COR-L47 (cell line): ENCODE measurements at regions not wholly inside any gene's neighbourhood (a gene's known extent, or its start where the extent isn't known, plus 50 kb on each side); places are given as distances from the start of the nearest gene placed in this dataset.
"Not testable (repeated sequence)": the region's sequence is repeated elsewhere in the genome, so short reads cannot be mapped to it uniquely, and the experiment has no call there.

Source experiments
- DNase-seq: peaks from one replicate; lab custom pipeline; 2025; lab: John Stamatoyannopoulos, UW

DNA sequence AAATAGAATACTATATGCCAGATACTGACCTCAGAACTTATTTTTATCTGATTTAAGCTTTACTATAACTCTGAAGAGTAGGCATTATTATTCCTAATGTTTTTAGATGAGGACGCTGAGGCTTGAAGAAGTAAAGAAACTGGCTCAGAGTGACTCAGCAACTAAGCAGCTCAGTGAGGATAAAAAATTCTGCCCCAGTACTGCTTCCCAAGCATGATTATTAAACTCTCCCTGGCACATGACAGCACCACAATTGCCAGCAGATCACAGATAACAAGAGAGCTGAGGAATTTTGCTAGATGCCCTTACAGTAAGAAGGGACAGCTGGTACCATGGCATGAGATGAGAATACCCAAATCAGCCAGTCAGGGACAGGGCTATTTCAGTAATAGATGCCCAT is 219.4 kb downstream of the NKX6-1 start:
- no peak for DNase-seq

DNA sequence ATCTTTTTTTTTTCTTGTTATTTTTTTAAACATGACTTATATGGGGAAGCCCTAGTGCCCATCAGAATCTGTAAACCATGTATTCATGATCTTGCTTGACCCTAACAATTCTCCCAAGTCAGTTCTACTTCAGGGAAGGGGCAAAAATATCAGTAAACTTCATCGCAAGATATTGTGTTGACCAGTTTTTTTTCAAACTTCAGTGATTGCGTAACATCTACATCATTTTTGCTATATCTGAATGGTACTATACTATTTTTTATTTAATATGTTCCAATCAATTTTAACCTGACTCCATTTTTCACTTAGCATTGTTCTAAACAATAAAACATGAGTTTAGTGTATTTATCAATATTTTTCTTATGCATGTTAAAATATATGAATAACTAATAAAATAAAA is 221.2 kb downstream of the NKX6-1 start:
- DNase-seq = no peak

DNA sequence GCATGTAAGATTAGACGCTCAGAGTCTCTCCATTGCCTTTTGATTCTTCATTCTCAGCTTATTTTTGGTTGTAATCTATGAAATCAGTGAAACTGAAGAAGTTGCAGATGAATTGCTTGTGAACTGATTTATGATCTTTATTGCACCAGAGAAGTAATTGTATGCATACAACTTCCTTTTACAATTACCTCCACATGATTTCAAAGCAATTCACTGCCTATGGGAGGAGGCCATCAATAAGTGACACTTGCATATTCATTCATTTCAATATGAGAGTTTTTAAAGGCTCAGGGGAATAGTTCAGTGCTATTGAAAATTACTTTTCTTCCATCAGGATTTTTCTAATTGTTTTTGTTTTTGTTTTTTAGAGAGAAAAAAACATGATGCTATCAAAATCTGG is 222.3 kb downstream of the NKX6-1 start:
- no peak for DNase-seq

DNA sequence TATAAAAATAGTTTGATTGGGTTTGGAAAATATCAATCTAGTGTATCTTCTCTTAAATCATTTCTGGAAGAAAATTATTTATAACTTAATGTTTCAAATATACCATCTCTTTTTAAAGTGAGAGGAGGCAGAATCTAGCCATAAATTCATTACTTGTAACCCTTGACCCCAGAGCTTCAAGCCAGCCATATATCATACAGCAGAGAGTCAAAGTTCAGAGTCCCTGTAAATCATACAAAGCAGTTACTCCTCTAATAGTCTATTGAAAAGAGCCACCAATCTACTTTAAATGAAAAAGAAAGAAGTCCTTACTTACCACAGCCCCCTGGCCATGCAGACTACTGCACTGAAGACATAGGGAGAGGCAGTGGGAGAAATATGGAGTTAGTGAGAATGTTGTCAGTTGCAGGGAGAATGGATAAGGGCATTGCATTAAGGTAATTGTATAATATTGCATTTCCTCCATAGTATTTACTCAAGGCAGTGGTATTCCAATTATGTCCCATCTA is 229.5 kb downstream of the NKX6-1 start:
- DNase-seq = no peak

DNA sequence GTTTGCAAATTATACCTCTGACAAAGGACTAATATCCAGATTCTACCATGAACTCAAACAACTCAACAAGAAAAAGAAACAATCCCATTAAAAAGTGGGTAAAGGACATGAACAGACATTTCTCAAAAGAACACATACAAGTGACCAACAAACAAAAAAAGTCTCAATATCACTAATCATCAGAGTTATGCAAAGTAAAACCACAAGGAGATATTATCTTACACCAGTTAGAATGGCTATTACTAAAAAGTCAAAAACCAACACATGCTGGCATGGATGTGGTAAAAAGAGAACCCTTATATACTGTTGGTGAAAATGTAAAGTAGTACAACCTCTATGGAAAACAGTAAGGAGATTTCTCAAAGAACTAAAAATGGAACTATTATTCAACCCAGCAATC is 234.4 kb downstream of the NKX6-1 start:
- DNase-seq = no peak

DNA sequence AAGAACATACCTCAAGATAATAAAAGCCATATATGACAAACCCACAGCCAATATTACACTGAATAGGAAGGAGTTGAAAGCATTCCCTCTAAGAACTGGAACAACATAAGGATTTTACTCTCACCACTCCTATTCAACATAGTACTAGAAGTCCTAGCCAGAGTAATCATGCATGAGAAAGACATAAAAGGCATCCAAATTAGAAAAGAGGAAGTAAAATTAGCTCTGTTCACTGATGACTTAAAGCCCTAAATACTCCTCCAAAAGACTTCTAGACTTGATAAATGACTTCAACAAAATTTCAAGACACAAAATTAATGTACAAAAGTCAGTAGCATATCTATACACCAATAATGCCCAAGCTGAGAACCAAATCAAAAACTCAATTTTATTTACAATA is 235.7 kb downstream of the NKX6-1 start:
- no peak for DNase-seq

DNA sequence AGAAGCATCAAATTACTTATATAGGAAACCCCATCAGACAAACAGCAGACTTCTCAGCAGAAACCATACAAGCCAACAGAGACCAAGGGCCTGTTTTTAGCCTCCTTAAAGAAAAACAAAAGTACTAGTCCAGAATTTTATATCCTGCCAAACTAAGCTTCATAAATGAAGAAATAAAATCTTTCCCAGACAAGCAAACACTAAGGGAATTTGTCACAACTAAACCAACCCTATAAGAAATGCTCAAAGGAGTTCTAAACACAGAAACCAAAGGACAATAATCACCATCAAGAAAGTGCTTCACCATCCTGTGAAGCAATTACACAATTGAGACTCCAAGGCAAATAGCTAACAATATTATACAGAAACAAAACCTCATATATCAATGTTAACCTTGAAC is 238.6 kb downstream of the NKX6-1 start:
- no peak for DNase-seq

DNA sequence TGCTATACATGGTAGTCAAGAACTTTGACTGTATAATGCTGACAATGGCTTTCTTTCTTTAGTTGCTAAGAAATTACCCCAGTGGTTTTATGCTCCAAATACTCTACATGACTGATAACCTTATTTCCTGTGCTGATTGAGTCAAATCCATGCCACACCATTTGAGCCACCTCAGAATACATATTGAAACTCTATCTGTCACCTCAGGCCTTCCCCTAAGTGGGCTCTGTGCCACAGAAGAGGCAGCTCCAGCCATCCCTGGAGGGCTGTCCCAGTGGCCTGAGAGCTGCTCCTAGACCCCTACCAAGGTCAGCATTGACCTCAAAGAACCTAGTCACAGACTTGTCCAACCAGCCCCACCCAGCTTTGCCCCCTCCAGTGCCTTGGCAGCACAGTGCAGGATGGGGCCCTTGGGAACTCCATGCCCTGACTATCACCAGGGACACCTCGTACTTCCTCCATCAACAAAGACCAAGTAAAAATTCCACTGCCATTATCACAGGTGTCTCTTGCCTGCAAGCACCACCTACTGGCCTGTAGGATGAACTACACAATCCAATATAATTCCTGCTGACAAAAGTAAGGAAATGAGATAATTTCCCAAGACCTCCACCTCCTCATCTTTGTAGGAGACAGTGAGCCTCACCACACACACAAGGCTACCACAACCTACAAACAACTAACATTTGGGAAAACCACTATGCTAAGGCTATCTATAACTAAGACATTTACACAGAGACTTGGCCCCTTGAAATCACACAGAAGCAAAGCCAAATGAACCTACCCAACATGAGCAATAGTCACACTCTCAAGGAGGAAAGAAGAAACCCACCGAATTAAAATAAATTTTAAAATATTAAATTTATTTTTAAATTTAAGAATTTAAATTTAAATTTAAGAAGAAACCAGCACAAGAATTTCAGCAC is 239.9 kb downstream of the NKX6-1 start:
- peak; percentile 4 for DNase-seq

DNA sequence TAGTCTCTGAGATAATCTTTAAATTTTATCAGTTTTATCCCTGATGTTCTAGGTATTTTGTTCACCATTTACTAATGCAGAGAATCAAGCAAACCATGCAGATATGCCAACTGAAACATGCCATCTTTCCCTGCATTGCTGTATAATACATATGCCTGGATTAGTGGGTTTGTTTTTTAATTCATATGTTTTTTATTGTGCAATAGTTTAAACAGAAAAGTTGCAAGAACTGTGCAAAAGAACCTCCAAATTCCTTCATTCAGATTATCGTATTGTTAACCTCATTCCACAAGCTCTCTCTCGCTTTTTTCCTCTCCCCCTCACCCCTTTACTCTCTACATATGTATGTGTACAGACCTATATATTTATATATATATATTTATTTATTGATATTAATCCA is 244.6 kb downstream of the NKX6-1 start:
- DNase-seq = no peak

DNA sequence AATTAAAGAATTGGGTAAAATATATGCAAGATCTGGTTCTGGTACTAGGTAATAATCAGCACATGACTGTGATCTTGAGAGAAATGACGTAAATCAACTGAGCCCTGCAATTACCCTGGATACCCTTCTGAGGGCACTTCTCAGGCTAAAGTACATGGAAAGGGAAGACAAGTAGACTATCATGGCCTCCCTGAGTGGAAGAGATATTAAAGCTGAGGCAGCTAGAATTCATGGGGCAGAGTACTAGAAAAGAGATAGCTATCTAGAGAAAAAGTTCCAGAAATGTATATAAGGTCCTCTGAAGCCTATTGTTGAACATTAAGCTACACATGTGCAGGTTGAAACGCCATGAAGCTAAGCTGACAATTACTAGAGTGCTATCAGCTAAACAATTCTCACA is 249.6 kb downstream of the NKX6-1 start:
- no peak for DNase-seq

DNA sequence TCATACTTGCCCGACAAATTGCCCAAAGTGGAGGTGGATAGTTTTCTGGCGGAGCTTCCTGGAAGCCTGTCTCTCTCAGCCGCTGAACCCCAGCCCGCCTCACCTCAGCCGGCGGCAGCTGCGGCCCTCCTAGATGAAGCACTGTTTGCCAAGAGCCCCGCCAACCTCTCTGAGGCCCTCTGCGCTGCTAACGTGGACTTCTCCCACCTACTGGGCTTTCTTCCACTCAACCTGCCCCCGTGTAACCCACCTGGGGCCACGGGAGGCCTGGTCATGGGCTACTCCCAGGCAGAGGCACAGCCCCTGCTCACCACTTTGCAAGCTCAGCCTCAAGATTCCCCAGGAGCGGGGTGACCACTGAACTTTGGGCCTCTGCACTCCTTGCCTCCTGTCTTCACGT is 254.1 kb downstream of the NKX6-1 start:
- DNase-seq = not testable (repeated sequence)

DNA sequence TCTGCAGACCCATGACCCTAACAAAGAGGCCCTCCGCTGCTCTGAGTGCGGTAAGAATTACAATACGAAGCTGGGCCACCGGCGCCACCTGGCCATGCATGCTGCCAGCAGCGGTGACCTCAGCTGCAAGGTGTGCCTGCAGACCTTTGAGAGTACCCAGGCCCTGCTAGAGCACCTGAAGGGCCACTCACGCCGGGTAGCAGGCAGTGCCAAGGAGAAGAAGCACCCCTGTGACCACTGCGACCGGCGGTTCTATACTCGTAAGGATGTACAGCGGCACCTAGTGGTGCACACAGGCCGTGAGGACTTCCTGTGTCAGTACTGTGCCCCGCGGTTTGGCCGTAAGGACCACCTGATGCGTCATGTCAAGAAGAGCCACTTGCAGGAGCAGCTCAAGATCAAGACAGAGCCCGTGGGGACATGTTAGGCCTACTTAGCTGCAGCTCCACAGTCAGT is 254.7 kb downstream of the NKX6-1 start:
- peak; percentile 4 for DNase-seq

DNA sequence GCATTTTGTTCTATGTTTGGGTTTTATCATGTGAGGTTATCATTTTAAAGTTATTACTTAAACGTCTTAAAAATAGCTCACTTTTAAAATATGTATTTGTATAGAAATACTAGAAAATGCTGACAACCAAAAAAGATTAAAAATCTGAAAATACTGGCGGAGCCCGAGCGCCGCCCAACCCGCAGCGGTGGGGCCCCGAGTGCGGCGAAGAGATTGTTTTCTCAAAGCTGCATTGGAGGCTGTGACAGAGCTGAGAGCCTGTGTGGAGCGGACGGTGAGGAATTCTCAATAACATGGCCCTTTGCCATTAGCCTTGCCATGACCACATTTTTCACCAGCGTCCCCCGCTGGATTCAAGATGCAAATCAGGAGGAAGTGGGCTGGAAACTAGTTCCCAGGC is 255.4 kb downstream of the NKX6-1 start:
- DNase-seq = no peak

DNA sequence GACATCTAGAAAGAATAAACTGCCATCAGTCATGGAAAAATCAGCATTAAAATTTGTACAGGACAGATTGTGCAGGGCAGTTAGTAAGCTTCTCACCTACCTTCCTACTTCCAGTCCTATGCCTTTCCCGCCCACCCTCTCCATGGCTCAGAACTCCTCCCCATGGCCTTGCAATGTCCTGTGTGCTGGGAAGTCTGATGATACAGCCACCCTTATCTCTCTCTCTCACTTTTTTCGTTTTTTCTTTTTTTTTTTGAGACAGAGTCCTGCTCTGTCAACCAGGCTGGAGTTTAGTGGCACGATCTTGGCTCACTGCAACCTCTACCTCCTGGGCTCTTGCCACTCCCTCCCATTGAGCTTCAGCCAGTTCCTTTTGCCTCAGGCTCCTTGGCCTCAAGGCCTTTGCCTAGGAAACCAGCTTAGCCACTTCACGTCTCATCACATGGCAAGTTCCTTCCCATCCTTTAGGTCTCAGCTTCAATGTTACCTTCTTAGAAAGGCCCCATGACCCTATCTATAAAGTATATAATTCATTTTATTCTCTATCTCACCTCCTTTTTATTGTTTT is 259.7 kb downstream of the NKX6-1 start:
- DNase-seq = no peak

DNA sequence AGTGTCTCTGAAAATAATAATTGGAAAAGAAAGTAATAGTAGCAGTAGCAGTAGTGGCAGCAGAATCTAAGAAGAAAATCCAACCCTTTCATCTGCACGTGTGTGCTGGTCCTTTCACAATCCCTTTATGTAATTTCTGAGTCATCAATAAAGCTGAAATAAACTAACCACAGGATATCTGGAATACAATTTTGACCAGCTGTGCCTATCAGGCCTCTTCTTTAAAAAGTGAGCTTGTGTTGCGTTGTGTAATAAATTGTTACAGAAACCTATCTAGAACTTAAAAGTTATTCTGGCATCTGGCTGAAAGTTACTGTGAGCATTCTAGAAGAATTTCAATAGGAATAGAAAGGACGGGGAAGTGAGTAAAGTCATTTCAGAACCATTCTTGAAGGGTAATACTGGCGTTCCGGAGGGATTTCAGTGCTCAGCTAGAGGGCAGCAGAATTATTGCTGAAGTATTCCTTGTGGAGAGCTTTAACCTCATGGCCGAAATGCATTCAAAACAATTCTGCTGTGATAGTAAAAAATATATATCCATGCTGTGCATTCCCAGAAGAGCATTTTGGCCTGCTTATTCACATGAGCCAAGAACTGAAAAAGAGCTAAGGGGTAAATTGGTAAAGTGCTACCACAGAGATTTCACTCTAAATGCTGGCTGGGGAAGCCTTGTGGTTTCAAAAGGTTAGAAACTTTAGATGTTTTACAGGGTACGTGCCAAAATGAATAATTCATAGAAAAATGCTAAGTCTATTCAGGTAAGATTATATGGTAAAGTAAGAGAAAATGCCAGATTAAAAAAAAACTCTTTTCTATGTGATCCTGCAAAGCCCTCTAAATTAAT is 260.6 kb downstream of the NKX6-1 start:
- no peak for DNase-seq

DNA sequence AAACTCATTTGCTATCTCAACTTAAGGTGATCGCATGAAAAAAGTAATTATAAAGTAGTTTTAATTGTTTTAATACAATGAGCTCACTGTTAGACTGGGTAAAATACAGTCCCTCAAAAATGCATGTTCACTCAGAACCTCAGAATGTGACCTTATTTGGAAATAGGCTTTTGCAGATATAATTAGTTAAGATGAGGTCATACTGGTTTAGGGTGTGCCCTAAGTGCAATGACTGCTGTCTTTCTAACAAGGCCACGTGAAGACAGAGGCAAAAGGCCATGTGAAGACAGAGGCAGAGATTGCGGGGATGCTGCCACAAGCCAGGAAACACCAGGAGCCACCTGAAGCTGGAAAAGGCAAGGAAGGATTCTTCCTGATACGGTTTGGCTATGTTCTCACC is 262.1 kb downstream of the NKX6-1 start:
- DNase-seq = no peak

DNA sequence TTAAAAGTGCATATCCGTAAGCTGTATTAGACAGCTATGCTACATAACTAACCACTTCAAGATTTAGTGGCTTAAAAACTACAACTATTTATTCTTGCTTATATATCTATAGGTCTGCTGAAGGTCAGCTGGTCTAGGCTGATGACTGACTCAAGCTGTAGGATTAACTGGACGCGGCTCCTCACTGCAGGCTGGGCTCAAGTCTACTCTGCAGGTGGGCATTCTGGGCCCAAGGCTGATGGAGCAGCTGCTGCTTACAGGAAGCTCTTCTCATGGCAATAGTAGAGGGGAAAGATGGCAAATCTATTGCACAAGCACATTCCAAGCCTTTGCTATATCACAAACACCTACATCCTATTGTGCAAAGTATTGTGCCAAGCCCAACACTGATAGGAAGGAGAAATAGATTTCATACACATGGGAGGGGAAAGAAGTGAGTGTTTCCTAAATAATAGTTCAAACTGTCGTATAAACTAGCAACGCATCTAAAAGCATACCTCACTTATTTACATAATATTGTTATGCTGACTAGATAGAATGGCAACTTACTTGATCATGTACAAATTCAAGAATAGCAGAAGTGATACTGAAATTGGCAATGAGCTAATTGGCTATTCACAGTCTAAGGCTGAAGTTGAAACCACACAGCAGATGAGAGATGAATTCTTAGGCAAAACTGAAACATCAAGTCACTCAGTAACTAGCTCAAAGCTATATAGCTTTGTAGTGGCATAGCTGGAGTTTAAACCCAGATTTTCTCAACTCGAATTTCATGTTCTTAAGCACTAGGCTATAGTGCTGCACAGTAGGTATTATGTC is 263.8 kb downstream of the NKX6-1 start:
- no peak for DNase-seq

DNA sequence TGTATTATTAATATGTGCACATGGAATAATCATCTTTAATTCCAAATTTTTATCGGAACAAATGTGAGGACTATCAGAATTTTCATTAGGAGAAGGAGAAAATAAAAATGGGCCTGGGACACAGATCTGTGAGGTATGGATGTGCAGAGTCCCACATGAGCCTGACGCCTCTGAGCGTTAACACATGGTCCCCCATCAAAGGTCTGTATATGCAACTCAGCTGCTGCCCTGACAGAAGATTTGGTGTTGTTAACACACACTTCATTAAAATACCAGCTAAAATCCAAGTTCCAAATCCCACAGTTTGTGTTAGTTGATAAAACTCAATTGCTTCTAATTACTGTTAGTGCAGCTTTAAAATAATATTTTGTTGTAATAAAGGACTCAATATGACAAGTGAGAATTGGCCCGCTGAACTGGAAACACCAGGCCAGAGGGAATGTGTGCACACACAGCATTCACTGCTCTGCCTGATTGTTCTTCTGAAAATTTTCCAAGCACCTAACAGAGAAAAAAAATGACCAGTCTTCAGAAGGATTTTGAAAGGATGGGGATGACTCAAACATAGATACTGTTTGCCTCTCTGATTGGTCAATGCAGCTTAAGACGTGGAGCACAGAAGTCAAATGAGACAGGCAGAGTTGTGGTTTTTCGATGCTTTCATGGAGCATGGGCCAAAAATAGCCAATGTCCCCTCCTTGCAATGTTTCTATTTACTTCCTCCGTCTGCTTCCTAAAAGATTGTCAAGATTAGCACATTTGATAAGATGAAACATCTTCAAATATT is 266.6 kb downstream of the NKX6-1 start:
- no peak for DNase-seq

DNA sequence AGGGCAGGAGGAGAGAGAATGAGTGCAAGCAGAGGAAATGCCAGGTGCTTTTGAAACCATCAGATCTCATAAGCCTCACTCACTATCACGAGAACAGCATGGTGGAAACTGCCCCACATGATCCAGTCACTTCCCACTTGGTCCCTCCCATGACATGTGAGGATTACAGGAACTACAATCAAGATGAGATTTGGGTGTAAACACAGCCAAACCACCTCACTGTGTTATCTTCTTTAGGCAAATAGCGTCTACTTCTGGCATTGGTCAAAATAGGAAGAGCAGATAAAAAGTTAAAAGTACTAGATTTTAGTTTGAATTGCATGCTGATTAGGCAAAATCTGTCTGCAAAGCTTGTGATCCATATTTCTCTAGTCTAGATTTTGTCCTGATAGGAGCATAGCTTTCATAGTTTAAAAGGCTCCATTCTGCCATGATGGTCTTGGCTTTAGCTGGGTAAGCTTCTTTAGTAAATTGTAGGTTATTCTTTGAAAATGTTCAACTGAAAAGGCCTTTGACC is 267.5 kb downstream of the NKX6-1 start:
- DNase-seq = no peak

DNA sequence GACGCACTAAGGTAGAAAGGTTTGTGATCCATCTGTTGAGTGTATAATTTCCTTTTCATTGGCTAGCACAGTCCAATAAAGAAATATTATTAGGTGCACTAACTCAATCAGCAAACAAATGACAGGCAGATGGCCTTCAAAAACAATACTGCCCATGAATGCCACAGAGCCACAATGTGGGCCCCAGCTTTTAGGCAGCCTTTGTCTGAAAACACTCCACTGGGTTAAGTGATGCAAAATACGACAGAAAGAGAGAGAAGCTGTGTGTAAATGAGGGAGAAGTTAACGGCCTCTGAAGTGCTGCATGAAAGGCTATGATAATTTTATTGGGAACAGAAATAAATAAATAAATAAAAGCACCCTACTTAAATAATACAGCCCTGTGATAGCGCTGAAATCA is 274.6 kb downstream of the NKX6-1 start:
- no peak for DNase-seq

DNA sequence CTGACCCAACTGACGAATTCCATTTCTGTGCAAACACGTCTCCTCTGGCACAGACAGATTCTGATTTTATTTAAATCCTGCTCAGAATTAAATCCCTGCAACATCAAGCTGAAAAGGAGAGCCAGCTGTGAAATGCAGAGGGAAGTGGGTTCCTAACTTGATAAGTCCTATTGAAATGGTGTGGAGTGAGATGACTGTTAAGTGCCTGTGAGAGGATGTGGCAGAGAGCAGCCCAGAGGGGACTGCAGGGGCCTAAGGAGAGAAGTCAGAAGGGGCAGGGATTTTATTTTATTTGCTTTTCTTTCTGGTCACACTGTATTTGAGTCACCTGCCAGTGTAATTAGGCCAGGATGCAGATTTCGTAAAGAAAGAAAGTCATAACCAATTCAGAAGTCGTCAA is 277.4 kb downstream of the NKX6-1 start:
- DNase-seq = no peak
